ENCODE measurements at regions not wholly inside any gene's neighbourhood (a gene's known extent, or its start where the extent isn't known, plus 50 kb on each side); places are given as distances from the start of the nearest gene placed in this dataset.

DNA sequence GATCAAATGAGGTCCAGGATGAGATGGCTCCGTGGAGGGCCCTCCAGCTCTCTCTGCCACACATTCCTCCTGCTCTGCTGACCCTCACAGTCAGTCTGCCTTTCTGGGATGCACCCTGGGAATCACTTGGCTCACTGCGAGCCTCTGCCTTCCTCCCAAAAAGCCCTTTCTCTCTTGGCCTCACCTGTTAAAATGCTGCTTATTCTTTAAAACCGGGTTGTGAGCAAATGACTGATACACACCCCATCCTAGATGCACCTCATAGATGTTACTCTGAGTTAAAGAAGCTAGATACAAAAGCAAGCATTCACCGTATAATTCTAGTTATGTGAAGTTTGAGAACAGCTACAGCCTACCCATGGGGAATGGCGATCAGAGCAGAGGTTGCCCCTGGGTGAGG lies 167.7 kb upstream of the MYCN start:
- no peak for DNase-seq
- Histone ChIP-seq H3K4me1 (peaks cover 5% of the 10 kb centered on the region; the same call in 1 of the 2 replicates), H3K36me3 (no peaks in the 10 kb centered on the region), H3K4me3 (no peak overlapping the region), H3K9me3 (replicated peaks) (peaks cover 3% of the 10 kb centered on the region; the same call in 1 of the 2 replicates), H3K27ac (no peak overlapping the region), H3K27me3 (no peaks in the 10 kb centered on the region)

DNA sequence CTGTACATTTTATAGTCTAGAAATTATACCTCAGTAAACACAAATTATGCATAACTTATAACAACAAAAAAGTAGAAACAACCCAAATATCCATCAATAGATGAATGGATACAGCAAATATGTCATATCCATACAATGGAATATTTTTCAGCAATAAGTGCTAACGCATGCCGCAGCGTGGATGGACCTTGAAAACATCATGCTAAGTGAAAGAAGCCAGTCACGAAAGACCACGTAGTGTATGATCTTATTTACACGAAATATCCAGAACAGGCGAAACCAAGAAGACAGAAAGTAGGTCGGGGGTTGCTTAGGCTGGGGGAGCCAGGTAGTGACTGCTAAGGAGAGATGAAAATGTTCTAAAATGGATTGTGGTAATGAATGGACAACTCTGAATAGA lies 167.1 kb upstream of the MYCN start:
- no peak overlapping the region for H3K4me3 ChIP-seq
- DNase-seq: no peak
- H3K36me3 ChIP-seq: no peaks in the 10 kb centered on the region
- H3K27me3 ChIP-seq: no peaks in the 10 kb centered on the region
- peaks cover 5% of the 10 kb centered on the region; the same call in 1 of the 2 replicates for H3K4me1 ChIP-seq
- no peak overlapping the region for H3K27ac ChIP-seq
- H3K9me3 ChIP-seq (replicated peaks): peaks cover 3% of the 10 kb centered on the region; the same call in 1 of the 2 replicates

DNA sequence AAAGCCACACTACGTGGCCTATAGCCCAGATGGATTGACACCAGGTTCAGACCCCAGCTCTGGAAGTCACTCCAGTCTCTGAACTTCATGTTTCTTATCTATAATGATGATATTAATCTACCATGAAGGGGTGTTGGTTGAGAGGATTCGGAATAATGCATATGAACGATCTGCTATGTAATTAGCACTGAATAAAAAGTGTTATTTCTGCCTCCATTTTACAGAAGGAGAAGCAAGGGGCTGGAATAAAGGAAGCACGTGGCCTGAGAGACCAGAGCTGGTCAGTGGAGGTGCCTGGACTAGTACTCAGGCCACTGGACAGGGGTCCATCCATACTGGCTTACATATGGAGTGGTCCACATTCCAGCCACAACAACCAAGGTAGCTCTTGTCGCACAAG lies 166.5 kb upstream of the MYCN start:
- Histone ChIP-seq H3K4me3 (no peak overlapping the region), H3K27ac (no peak overlapping the region), H3K9me3 (replicated peaks) (peaks cover 3% of the 10 kb centered on the region; the same call in 1 of the 2 replicates), H3K4me1 (peaks cover 5% of the 10 kb centered on the region; the same call in 1 of the 2 replicates), H3K36me3 (no peaks in the 10 kb centered on the region), H3K27me3 (no peaks in the 10 kb centered on the region)
- no peak for DNase-seq

DNA sequence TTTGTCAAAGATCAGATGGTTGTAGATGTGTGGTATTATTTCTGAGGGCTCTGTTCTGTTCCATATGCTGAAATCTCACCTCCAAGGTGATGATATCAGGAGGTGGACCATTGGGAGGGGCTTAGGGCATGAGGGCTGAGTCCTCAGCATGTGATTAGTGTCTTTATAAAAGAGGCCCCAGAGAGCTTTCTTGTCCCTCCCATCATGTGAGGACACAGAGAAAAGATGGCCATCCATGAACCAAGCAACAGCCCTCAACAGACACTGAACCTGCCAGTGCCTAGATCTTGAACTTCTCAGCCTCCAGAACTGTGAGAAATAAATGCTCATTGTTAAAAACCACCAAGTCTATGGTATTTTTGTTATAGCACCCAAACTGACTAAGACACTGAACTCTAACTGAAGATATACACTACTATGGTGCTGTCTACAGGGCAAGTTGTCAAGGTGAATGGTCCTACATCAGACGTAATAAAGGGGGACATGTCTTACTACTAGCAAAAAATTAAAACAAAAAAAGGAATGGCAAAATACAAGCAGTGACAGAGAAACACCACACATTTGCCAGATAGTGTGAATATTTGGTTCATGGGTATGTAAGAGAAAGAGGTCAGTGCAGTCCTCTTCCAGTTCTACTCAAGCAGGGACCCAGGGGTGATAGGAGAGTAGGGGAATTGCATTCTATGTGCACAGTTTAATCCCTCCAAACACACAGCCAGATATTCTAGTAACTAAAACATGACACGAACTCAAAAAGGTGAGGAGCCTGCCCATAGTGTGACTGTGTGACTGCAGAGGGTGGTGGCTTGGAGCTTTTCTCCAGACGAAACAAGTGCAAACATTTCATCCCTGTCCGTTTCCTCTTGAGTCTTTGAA lies 164.4 kb upstream of the MYCN start:
- Histone ChIP-seq H3K27ac (no peak overlapping the region), H3K9me3 (replicated peaks) (peaks cover 3% of the 10 kb centered on the region; the same call in 1 of the 2 replicates), H3K4me1 (no peaks in the 10 kb centered on the region; the same call in 1 of the 2 replicates), H3K27me3 (no peaks in the 10 kb centered on the region), H3K36me3 (no peaks in the 10 kb centered on the region), H3K4me3 (no peak overlapping the region)
- no peak for DNase-seq

DNA sequence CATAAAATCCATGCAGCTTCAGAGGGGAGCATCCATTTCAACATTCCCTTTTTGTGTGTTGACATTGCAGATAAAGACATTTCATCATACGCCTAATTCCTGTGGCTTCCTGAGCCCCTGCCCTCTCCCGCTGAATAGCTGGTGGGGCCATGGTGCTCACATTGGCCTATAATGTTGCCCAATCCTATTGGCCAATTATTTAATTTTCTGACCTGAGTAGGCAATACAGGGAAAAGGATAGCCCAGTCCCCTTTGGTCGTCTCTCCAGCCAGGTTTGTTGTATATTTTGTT lies 163.8 kb upstream of the MYCN start:
- DNase-seq: no peak
- Histone ChIP-seq H3K9me3 (replicated peaks) (peaks cover 3% of the 10 kb centered on the region; the same call in 1 of the 2 replicates), H3K27me3 (no peaks in the 10 kb centered on the region), H3K4me1 (peaks cover under 1% of the 10 kb centered on the region; the same call in 1 of the 2 replicates), H3K27ac (no peak overlapping the region), H3K36me3 (no peaks in the 10 kb centered on the region), H3K4me3 (no peak overlapping the region)

DNA sequence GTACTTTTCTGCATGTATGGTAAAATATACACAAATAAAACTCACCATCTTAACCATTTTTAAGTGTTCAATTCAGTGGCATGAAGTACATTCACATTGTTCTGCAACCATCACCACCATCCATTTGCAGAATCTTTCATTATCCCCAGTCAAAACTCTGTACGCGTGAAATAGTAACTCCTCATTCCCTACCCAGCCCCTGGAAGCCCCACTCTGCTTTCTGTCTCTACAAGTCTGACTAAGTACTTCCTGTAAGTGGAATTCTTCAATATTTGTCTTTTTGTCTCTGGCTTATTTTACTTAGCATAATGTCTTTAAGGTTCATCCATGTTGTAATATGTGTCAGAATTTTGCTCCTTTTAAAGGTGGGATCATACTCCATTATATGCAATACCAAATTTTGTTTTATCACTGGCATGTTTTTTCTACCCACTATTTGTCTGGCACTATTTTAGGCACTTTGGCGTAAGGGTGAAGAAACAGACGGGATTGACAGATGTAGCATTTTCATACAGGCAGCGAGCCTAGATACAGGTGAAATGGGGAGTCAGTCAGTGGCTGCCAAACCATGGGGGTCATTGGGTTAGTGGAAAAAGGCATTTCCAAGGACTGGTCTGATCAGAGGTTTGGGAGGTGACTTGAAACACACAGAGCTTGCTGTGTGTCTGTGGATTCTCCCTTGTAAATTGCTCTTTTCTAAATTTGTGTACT lies 163.2 kb upstream of the MYCN start:
- Histone ChIP-seq H3K27ac (no peak overlapping the region), H3K27me3 (no peaks in the 10 kb centered on the region), H3K9me3 (replicated peaks) (peaks cover 3% of the 10 kb centered on the region; the same call in 1 of the 2 replicates), H3K36me3 (no peaks in the 10 kb centered on the region), H3K4me3 (no peak overlapping the region), H3K4me1 (peaks cover 6% of the 10 kb centered on the region; the same call in 1 of the 2 replicates)
- no peak for DNase-seq

DNA sequence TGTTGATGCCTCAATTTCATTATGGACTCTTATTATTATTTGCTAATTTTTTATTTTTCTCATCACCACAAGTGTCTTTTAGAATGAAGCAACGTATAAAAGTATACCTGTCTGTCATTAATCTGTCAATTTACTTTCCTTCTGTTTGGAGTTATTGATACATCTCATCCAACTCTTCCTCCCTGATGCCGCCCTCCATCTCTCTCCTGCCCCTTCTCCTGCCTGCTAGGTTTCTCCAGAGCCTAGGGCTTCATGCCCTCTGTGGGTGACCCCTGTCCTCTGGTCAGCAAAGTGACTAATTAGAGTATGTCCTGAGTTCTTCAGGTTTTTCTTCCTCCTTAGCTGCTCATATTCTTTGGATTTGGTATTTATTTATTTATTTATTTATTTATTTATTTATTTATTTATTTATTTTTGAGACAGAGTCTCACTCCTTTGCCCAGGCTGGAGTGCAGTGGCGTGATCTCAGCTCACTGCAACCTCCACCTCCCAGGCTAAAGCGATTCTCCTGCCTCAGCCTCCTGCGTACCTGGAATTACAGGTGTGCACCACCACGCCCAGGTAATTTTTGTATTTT lies 162.5 kb upstream of the MYCN start:
- Histone ChIP-seq H3K27ac (no peak overlapping the region), H3K4me1 (peaks cover 14% of the 10 kb centered on the region; the same call in 1 of the 2 replicates), H3K27me3 (no peaks in the 10 kb centered on the region), H3K36me3 (no peaks in the 10 kb centered on the region), H3K9me3 (replicated peaks) (peaks cover 3% of the 10 kb centered on the region; the same call in 1 of the 2 replicates), H3K4me3 (no peak overlapping the region)
- DNase-seq: no peak

DNA sequence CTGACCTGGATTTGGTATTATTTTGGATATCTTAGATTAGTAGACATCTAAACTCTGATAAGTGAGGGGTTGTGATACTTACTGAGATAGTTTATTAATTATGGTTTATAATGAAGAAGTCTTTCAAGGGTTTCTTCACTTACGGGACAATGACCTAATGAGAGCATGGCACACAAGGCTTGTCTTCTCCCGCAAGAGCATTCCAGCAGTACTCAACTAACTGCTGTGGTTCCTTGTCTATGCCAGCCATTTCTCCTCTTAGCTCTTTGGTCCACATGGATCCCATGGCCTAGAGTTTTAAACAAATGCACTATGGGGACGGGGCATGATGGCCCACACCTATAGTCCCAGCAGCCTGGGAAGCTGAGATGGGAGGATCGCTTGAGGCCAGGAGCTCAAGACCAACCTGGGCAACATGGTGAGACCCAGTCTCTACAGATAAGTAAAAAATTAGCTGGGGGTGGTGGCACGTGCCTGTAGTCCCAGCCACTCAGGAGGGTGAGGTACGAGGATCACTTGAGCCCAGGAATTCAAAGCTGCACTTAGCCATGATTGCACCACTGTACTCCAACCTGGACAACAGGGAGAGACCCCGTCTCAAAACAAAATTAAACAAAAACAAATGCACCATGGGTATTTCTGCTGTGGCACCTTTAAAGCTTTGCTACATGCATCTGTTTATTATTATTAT lies 161.7 kb upstream of the MYCN start:
- Histone ChIP-seq H3K9me3 (replicated peaks) (peaks cover 3% of the 10 kb centered on the region; the same call in 1 of the 2 replicates), H3K27me3 (no peaks in the 10 kb centered on the region), H3K4me3 (no peak overlapping the region), H3K36me3 (no peaks in the 10 kb centered on the region), H3K4me1 (peaks cover 22% of the 10 kb centered on the region; the same call in 1 of the 2 replicates), H3K27ac (no peak overlapping the region)
- no peak for DNase-seq

DNA sequence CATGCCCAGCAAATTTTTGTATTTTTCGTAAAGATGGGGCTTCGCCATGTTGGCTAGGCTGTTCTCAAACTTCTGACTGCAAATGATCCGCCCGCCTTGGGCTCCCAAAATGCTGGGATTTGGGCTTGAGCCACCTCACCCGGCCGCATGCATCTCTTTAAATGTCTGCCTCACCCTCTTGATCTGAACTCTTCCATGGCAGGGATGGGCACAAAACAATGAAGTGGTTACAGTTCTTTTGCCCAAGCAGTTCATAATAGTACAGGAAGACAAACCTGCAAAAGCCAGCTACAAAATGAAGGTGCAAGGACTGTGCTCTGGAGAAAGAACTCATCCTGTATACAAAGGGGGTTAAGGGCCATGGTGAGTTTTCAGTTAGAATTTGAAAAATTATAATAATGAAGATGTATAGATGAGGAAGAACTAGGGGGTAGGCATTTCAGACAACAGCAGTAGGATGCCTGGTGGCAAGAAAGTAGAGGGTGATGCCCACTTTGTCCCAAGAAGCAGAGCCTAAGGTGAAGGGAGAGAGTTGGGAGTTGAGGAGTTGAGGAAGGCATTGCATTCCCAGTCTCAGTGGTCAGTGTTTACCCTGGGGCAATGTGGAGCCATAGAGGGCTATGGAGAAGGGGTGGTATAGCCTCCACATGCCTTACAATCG lies 160.8 kb upstream of the MYCN start:
- DNase-seq: no peak
- no peaks in the 10 kb centered on the region for H3K27me3 ChIP-seq
- H3K9me3 ChIP-seq (replicated peaks): peaks cover 3% of the 10 kb centered on the region; the same call in 1 of the 2 replicates
- H3K4me3 ChIP-seq: no peak overlapping the region
- no peaks in the 10 kb centered on the region for H3K36me3 ChIP-seq
- peaks cover 25% of the 10 kb centered on the region; the same call in 1 of the 2 replicates for H3K4me1 ChIP-seq
- no peak overlapping the region for H3K27ac ChIP-seq

DNA sequence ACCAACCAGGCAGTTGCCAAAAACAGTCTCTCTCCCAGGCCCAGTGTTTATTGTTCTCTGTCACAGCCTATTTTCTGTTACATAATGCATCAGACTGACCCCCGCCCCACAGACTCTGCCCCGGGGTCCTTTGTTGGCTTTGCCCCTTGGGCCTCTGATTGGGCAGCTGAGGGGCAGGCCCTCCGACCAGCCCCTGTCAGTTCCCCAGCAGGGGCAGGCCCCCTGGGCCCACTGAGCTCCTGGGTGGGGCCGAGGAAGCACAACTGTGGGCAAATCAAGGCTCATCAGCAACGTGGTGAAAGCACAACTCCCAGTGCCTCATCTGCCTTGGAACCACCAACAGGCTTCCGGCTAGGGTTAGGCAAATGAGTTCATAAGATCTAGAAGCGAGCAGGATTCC lies 160.1 kb upstream of the MYCN start:
- Histone ChIP-seq H3K27ac (no peak overlapping the region), H3K4me3 (no peak overlapping the region), H3K27me3 (no peaks in the 10 kb centered on the region), H3K4me1 (peaks cover 25% of the 10 kb centered on the region; the same call in 1 of the 2 replicates), H3K9me3 (replicated peaks) (peaks cover under 1% of the 10 kb centered on the region; the same call in 1 of the 2 replicates), H3K36me3 (no peaks in the 10 kb centered on the region)
- DNase-seq: no peak

DNA sequence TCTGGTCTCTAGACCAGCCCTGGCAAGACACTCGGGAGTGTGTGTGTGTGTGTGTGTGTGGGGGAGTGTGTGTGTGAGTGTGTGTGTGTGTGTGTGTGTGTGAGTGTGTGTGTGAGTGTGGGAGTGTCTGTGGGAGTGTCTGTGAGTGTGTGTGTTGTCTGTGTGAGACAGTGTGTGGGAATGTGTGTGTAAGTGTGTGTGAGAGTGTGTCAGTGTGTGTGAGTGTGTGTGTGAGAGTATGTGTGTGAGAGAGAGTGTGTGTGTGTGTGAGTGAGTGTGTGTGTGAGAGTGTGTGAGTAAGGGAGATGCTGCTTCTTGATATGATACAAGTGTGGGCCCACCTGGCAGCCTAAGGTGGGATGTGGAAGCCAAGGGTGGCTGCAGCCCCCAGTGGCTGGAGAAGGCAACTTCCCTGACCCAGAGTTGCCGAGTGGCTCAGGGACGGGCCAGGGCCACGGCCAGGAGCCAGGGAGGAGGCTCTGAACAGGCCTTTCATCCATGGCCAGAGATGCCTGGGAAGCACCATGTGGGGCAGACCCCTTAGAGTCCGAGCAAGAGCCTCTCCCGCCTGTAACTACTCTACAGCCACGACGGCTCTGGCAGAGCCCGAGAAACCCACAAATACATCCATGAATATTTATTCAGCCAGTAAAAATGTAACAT lies 159.3 kb upstream of the MYCN start:
- no peak overlapping the region for H3K4me3 ChIP-seq
- no peaks in the 10 kb centered on the region for H3K27me3 ChIP-seq
- no peak for DNase-seq
- H3K9me3 ChIP-seq (replicated peaks): no peaks in the 10 kb centered on the region
- peaks cover 25% of the 10 kb centered on the region; the same call in 1 of the 2 replicates for H3K4me1 ChIP-seq
- no peak overlapping the region for H3K27ac ChIP-seq
- no peaks in the 10 kb centered on the region for H3K36me3 ChIP-seq

DNA sequence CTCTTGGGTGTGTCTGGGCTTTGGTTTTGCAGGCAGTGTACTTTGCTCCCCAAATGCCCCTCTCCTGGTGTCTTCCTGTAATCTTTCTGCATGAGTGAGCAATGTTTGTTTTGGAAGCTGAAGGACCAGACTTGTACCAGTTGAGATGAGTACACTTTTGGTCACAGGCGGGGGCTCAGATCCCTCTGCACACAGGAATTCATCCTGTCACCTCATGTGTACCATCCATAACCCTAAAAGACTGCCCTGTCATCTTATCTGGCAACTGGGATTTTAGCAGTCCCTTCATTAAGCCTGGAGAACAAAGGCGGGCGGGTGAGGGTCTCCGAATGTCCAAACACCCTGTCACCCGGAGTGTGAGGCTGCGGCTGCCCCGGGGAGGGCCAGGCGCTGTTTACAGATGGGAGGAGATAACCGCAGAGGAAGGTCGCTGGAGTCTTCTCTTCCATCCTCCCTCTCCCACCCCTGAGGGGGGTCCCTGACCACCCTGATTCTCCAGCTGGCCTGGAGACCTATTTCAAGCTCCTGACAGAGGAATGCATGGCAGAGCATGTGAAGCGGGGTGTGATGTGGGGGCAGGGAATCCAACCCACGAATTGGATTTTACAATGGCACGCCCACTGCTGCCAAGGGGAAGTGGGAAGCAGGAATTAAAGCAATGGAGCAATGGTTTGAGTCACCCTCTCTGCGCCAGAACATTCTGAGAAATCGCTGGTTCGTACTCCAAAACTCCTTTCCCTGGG lies 158.2 kb upstream of the MYCN start:
- H3K9me3 ChIP-seq (replicated peaks): no peaks in the 10 kb centered on the region
- peaks cover 25% of the 10 kb centered on the region; the same call in 1 of the 2 replicates for H3K4me1 ChIP-seq
- peak overlapping the region; percentile 16; the same call in 1 of the 2 replicates for H3K4me3 ChIP-seq
- peak overlapping the region; percentile 8; the same call in 1 of the 2 replicates for H3K27ac ChIP-seq
- no peaks in the 10 kb centered on the region for H3K27me3 ChIP-seq
- DNase-seq: peak; percentile 59 to 64
- H3K36me3 ChIP-seq: no peaks in the 10 kb centered on the region

DNA sequence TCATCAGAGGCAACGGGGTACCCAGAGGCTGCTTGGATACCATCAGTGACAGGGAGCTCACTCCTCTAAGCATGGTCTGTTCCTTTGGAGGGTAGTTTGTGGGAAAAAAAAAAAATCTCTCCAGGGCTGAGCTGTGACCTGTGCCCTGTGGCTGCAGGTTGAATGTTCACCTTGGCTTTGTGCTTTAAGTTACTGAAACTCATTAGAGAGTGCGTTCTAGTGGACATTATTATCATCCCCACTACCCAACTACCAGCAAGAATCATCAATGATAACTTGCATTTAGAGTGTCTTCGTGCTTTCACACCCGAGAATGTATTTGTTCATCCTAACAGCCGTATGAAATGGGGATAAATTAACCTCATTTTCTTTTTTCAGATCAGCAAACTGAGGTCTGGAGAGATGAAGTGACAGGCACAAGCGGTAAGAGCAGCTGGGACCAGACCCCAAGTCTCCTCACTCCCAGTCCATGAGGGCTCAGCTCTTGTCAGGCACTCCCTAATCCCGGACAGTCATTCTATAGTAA lies 157.5 kb upstream of the MYCN start:
- Histone ChIP-seq H3K4me3 (no peak overlapping the region), H3K4me1 (peaks cover 25% of the 10 kb centered on the region; the same call in 1 of the 2 replicates), H3K36me3 (no peaks in the 10 kb centered on the region), H3K9me3 (replicated peaks) (no peaks in the 10 kb centered on the region), H3K27me3 (no peaks in the 10 kb centered on the region), H3K27ac (no peak overlapping the region; the same call in 1 of the 2 replicates)
- DNase-seq: no peak

Measured in SJCRH30 (cell line).